Fibroblast of lung (primary cell): ENCODE measurements at regions not wholly inside any gene's neighbourhood (a gene's known extent, or its start where the extent isn't known, plus 50 kb on each side); places are given as distances from the start of the nearest gene placed in this dataset.
"Not testable (repeated sequence)": the region's sequence is repeated elsewhere in the genome, so short reads cannot be mapped to it uniquely, and the experiment has no call there.

Source experiments
- DNase-seq, 2 donors: peaks; one replicate each; pipeline versions ENCODE4 v3.0.0 to v3.0.0-alpha.2; 2010; ENCODE audit warnings: low read depth in 2 of 2
- H2AFZ ChIP-seq: 2 replicates; pipeline ENCODE4 v1.5.1; 2012; ENCODE audit warnings: low read length, control low read depth, inconsistent platforms
- H3K27ac ChIP-seq: 2 replicates; pipeline ENCODE4 v1.5.1; 2011; ENCODE audit warnings: low read length, control low read depth; ENCODE audit not compliant: insufficient read depth
- H3K27me3 ChIP-seq: 2 replicates; pipeline ENCODE4 v1.5.1; 2011; ENCODE audit warnings: mild to moderate bottlenecking, low read length; ENCODE audit not compliant: control insufficient read depth, insufficient read depth
- H3K36me3 ChIP-seq: 2 replicates; pipeline ENCODE4 v1.5.1; 2011; ENCODE audit warnings: low read length; ENCODE audit not compliant: control insufficient read depth, insufficient read depth
- H3K4me1 ChIP-seq: 2 replicates; pipeline ENCODE4 v1.5.1; 2011; ENCODE audit warnings: low read length; ENCODE audit not compliant: control insufficient read depth, insufficient read depth; ENCODE audit errors: extremely low read depth
- H3K4me2 ChIP-seq: 2 replicates; pipeline ENCODE4 v1.5.1; 2011; ENCODE audit warnings: low read length, control low read depth; ENCODE audit not compliant: insufficient read depth; ENCODE audit errors: extremely low read depth
- H3K4me3 ChIP-seq, 4 experiments: fragments of 200-600 bp in 1 of 4; sonication (generic) in 1 of 4; replicated peaks in 1 of 4; 2 replicates each; pipeline ENCODE4 v1.5.1; 2011 to 2016; ENCODE audit warnings: low read length in 4 of 4, low read depth in 3 of 4, mild to moderate bottlenecking in 3 of 4, control low read depth in 2 of 4, inconsistent platforms in 1 of 4, mixed read lengths in 1 of 4; ENCODE audit not compliant: insufficient read depth in 1 of 4; ENCODE audit errors: control extremely low read depth in 1 of 4
- H3K79me2 ChIP-seq: 2 replicates; pipeline ENCODE4 v1.5.1; 2012; ENCODE audit warnings: mild to moderate bottlenecking, low read length, inconsistent platforms; ENCODE audit not compliant: control insufficient read depth, insufficient read depth
- H3K9ac ChIP-seq: 2 replicates; pipeline ENCODE4 v1.5.1; 2011; ENCODE audit warnings: mild to moderate bottlenecking, low read length, control low read depth; ENCODE audit not compliant: insufficient read depth
- H3K9me3 ChIP-seq: 2 replicates; pipeline ENCODE4 v1.5.1; 2012; ENCODE audit warnings: low read depth, low read length; ENCODE audit not compliant: control insufficient read depth, insufficient read depth
- H4K20me1 ChIP-seq: 2 replicates; pipeline ENCODE4 v1.5.1; 2011; ENCODE audit warnings: low read length; ENCODE audit not compliant: control insufficient read depth, insufficient read depth; ENCODE audit errors: extremely low read depth

DNA sequence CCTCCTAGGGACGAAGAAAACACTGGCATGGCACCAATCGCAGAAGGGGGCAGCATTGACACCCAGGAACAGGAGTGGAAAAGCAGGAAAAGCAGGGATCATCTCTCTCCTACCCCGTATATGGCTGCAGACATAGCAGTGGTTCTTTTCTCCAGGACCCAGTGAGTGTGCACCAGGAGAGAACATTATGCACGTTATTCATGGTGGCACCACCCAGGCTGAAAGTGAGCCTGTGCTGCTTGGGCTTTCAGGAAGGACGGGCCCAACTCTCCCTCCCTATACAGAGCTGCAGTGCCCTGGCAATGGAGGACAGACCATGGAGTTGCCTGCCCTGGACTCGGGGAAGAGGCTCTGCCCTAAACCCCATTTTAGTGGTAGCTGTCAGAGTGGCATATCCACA lies 69.0 kb upstream of the FCGR1A start:
- not testable (repeated sequence) for H3K27me3 ChIP-seq, H3K9ac ChIP-seq, H3K4me3 ChIP-seq, H2AFZ ChIP-seq, H3K27ac ChIP-seq, H3K4me1 ChIP-seq, H4K20me1 ChIP-seq, H3K79me2 ChIP-seq, DNase-seq, H3K9me3 ChIP-seq, H3K4me2 ChIP-seq, H3K36me3 ChIP-seq

DNA sequence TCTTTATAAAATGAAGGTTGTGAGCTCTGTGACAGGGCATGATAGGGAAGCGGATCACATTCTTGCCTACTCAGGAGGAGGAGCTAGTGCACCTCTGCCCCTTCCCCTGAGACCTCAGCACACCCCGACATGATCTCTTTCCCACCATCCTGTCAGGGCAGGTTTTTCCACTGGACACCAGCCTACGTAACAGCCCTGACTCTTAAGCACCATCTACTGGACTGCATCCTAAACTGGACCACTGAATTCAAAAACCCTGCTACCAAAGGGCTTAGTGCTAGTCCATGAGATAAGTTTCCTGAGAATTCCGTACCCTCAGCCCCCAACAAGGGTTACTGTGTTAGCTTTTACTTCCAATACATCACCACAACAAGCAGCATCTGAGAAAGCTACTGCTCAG lies 68.5 kb upstream of the FCGR1A start:
- H3K27ac ChIP-seq, H3K79me2 ChIP-seq, H3K4me3 ChIP-seq, H4K20me1 ChIP-seq, DNase-seq, H3K9me3 ChIP-seq, H3K27me3 ChIP-seq, H2AFZ ChIP-seq, H3K4me2 ChIP-seq, H3K36me3 ChIP-seq, H3K4me1 ChIP-seq, H3K9ac ChIP-seq: not testable (repeated sequence)

DNA sequence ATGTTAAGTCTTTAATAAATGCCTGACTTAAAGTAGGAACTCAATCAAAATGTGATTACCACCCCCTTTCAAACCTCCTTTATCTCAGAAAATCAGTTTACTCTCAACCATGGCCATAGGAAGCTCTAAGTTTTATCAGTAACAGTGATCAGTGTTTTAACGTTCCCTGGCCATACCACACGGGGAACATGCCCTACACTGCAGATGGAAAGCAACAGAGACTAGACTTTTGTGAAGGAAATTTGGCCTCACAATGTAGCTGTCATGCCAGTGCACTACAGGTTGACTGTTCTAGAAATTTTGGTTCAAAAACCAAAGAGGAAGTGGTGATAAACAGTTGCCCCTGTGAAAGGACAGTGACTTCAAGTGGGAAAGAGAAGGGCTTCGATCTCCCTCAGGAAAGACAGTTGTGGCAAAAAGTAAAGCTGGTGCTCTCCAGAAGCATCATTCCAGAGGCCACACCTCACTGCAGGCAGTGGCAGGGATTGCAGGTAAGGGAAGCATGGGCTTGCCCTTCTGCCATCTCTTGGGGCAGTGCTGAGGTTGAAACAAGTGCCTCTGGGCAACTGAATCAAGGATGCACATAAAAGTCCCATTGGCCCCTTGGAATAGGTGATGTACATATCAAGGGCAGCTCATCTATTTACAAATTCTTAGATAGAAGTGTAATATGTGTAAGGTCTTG lies 57.7 kb upstream of the FCGR1A start:
- not testable (repeated sequence) for H4K20me1 ChIP-seq, H3K4me3 ChIP-seq, H3K27ac ChIP-seq, H2AFZ ChIP-seq, H3K4me2 ChIP-seq, H3K9ac ChIP-seq, H3K27me3 ChIP-seq, H3K79me2 ChIP-seq, H3K36me3 ChIP-seq, H3K4me1 ChIP-seq, DNase-seq, H3K9me3 ChIP-seq

DNA sequence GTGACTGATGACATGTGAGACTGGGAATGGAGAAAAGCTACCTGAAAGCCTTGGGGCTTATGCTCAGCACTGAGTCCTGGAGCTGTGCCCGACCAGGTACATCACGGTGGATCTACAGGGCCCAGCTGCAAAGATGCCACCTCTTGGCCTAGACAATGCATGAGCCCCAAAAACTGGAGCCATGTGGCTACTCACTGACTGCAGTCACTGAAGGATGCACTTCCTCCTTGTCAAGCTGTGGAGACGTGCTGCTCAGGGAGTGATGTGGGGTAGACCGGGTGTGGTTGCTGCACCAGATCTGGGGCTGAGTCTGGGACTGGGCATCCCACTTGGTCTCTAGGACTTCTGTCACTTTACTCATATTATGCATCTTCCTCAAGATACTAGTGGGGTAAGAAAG lies 55.8 kb upstream of the FCGR1A start:
- not testable (repeated sequence) for H3K4me3 ChIP-seq, H2AFZ ChIP-seq, H3K9ac ChIP-seq, H3K36me3 ChIP-seq, H4K20me1 ChIP-seq, H3K27ac ChIP-seq, H3K4me1 ChIP-seq, H3K4me2 ChIP-seq, DNase-seq, H3K9me3 ChIP-seq, H3K79me2 ChIP-seq, H3K27me3 ChIP-seq

DNA sequence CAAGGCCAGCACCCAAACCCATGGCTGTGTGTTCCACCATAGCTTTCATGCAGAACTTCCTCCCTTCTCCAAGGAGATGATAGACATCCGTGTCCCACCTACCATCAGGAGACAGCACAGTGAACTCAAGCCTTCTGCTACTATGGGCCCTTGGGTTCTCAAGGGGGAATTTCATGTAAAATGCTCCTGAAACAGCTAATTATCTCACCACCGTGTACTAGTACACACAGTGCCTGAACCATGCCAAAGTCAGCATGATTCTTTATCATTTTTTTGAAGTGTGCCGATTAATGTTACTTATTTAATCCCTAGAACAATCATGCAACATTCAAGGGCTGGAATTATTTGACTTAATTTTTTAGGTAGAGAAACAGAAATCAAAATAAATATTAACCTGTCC lies 53.9 kb upstream of the FCGR1A start:
- H3K27ac ChIP-seq, H3K4me3 ChIP-seq, H3K27me3 ChIP-seq, H2AFZ ChIP-seq, H3K4me2 ChIP-seq, DNase-seq, H3K9ac ChIP-seq, H3K79me2 ChIP-seq, H3K9me3 ChIP-seq, H4K20me1 ChIP-seq, H3K36me3 ChIP-seq, H3K4me1 ChIP-seq: not testable (repeated sequence)
